GM12872 (cell line): ENCODE measurements at regions not wholly inside any gene's neighbourhood (a gene's known extent, or its start where the extent isn't known, plus 50 kb on each side); places are given as distances from the start of the nearest gene placed in this dataset.

Source experiments
- TF ChIP-seq, protein P1 (sequence below): IDR thresholded peaks from 3 replicates; pipeline ENCODE4 v1.5.1; 2011; ENCODE audit warnings: low read depth, mild to moderate bottlenecking, low read length, moderate library complexity; ENCODE audit not compliant: insufficient read depth

DNA sequence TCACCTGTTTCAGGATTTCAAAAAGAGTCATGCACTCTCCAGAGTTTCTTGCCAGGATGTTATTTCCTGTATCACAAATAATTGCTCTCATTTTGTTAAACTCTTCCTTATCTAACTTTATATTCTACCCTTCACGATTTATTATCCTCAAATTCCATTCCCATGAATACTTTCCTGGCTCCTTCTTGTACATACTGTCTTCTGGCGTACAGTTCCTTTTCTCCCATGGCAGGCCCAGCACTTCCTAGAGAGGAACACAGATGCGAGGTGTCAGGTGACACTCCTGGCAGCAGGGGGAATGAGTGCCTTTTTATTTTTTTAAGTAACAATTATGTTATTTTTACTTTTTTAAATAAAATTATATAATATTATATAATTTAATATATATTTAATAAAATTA, 411.9 kb downstream of the TFEC start:
- TF ChIP-seq, protein P1, sequence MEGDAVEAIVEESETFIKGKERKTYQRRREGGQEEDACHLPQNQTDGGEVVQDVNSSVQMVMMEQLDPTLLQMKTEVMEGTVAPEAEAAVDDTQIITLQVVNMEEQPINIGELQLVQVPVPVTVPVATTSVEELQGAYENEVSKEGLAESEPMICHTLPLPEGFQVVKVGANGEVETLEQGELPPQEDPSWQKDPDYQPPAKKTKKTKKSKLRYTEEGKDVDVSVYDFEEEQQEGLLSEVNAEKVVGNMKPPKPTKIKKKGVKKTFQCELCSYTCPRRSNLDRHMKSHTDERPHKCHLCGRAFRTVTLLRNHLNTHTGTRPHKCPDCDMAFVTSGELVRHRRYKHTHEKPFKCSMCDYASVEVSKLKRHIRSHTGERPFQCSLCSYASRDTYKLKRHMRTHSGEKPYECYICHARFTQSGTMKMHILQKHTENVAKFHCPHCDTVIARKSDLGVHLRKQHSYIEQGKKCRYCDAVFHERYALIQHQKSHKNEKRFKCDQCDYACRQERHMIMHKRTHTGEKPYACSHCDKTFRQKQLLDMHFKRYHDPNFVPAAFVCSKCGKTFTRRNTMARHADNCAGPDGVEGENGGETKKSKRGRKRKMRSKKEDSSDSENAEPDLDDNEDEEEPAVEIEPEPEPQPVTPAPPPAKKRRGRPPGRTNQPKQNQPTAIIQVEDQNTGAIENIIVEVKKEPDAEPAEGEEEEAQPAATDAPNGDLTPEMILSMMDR = no peak

DNA sequence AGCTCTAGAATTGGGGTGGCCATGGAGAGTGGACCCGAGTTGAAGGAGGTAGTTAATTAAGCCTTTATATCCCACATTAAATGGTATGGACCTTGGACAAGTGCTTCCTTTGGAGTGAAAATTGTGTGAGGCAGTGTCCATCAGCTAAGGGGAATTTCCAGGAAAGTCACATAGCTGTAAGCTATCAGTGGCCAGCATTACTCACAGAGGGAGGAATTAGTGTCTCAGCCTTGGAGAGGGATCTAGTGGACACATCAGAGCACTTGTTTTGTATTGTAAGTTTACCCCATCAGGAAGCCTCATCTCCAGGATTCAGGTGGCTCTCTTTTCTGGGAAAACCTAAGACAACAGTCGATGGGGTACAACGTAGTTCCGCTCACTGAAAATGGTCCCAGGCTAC, 416.7 kb downstream of the TFEC start:
- TF ChIP-seq, protein P1 = no peak

DNA sequence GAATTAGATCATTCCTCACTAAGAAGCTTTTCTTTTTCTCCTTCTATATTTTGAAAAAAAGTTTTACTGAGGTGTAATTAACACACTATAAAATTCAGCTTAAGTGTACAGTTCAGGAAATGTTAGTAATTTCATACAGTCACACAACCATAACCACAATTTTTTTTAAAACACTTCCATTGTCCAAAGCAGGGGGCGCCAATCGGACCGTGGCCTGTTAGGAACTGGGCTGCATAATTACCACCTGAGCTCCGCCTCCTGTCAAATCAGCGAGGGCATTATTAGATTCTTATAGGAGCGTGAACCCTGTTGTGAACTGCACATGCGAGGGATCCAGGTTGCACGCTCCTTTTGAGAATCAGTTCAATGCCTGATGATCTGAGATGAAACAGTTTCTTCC, 427.1 kb downstream of the TFEC start:
- TF ChIP-seq, protein P1 = no peak; the same call in 2 of the 3 replicates

DNA sequence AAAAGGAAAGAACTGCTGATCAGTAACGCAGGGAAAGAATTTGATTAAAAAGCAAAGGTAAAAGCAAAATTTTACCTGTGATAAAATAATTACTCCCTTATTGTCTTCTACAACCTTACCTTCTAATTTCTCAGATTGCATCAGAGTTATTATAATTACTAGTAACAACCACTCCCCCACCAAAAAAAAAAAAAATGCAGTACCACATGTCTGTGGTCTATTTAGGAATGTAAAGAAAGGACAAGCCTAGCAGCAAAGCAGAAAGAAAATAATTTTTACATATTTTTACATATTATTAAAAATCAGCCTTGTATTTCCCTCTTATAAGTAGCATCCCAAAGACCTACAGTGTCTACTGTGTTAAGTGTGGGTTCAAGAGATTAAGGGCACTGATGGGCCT, 430.4 kb downstream of the TFEC start:
- TF ChIP-seq, protein P1 = no peak

DNA sequence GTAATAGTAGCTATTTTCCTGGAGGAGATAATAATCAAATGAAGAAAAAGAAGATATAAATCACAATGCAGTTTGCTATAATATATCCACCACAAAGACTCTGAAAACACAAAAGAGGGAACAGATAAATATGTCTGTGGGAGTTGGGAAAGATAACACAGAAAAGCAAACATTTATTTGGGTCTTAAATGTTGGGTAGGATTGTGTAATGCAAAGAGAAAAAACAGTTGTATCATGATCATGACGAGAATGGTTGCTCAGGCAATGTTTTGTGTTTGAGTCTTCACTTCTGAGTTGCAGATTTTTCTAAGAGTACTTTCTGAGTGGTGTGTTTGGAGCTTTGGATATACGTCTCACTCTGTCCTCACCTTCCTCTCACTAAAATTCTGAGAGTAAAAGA, 437.5 kb downstream of the TFEC start:
- TF ChIP-seq, protein P1 = no peak

DNA sequence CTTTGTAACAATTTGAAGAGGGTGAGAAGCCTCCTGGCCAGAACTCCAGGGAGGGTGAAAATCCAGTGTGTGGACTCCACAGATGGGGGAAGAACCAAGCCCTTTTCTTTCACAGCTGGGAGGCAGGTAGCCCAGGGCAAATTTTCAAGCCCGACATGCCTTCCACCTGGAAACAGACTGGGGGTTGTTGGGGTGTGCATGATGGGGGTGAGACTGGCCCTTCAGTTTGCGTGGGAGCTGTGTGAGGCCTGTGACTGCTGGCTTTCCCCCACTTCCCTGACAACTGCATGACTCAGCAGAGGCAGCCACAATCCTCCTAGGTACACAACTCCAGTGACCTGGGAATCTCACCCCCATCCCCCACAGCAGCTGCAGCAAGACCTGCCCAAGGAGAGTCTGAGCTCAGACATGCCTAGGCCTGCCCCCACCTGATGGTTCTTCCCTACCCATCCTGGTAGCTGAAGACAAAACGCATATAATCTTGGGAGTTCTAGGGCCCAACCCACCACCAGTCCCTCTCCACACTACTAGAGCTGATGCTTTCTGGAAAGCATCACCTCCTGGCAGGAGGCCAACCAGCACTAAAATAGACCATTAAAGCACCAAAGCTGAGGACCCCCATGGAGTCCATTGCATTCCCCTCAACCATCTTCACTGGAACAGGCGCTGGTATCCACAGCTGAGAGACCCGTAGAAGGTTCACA, 445.4 kb downstream of the TFEC start:
- TF ChIP-seq, protein P1 = no peak

DNA sequence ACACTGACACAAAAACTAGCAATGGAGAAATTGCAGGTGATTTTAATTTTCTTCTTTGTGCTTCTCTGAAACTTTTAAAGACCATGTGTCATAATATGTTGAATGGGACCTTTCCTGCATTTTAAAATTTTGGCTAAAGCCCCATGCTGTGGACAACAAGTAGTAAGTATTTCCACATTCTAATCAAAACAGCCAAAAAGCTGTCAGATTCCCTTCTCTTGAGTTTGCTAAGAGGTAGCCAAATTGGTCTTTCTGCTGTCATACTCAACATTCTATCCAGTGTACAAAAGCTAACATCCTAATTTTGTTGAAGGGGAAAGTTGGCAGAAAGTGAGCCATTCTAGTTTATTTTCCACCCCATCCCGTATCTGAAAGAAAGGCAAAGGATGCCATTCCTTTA, 447.6 kb downstream of the TFEC start:
- TF ChIP-seq, protein P1 = no peak
